Neural progenitor cell (in vitro differentiated cells): ENCODE measurements at regions not wholly inside any gene's neighbourhood (a gene's known extent, or its start where the extent isn't known, plus 50 kb on each side); places are given as distances from the start of the nearest gene placed in this dataset.

ENCODE experiments used
- DNase-seq: peaks from one replicate; pipeline ENCODE4 v3.0.0-alpha.2; 2016; ENCODE audit warnings: low spot score
- H2AFZ ChIP-seq: fragments of 200-600 bp; sonication (generic); replicated peaks from 2 replicates; pipeline ENCODE4 v1.6.1; 2016; ENCODE audit warnings: antibody characterized with exemption
- H3F3A ChIP-seq: fragments of 200-600 bp; sonication (generic); 2 replicates; pipeline ENCODE4 v1.6.1; 2016; ENCODE audit warnings: antibody characterized with exemption, low read depth
- H3K27ac ChIP-seq: fragments of 200-600 bp; sonication (generic); 2 replicates; pipeline ENCODE4 v1.5.1; 2016; ENCODE audit warnings: mild to moderate bottlenecking
- H3K27me3 ChIP-seq: fragments of 200-600 bp; sonication (generic); 2 replicates; pipeline ENCODE4 v1.6.1; 2016; ENCODE audit warnings: mild to moderate bottlenecking, moderate library complexity
- H3K36me3 ChIP-seq: fragments of 200-600 bp; sonication (generic); 2 replicates; pipeline ENCODE4 v1.5.1; 2016
- H3K4me1 ChIP-seq: fragments of 200-600 bp; sonication (generic); 2 replicates; pipeline ENCODE4 v1.6.1; 2016; ENCODE audit warnings: mixed run types
- H3K4me2 ChIP-seq: fragments of 200-600 bp; sonication (generic); 2 replicates; pipeline ENCODE4 v1.6.1; 2016
- H3K4me3 ChIP-seq: fragments of 200-600 bp; sonication (generic); 2 replicates; pipeline ENCODE4 v1.5.1; 2016
- H3K79me2 ChIP-seq: fragments of 200-600 bp; sonication (generic); 2 replicates; pipeline ENCODE4 v1.6.1; 2016; ENCODE audit warnings: low read depth
- H3K9ac ChIP-seq: fragments of 200-600 bp; sonication (generic); 2 replicates; pipeline ENCODE4 v1.6.1; 2016
- H3K9me3 ChIP-seq: fragments of 200-600 bp; sonication (generic); 2 replicates; pipeline ENCODE4 v1.5.1; 2016; ENCODE audit warnings: low read depth
- H4K20me1 ChIP-seq: fragments of 200-600 bp; sonication (generic); 2 replicates; pipeline ENCODE4 v1.6.1; 2016; ENCODE audit warnings: low read depth
- H3K27ac Mint-ChIP-seq: 3 replicates; pipeline ENCODE4 v1.8.0; 2021; ENCODE audit warnings: mixed read lengths
- H3K27me3 Mint-ChIP-seq: 2 replicates; pipeline ENCODE4 v1.8.0; 2022; ENCODE audit warnings: low read depth, mild to moderate bottlenecking, inconsistent platforms, moderate library complexity, mixed read lengths; ENCODE audit not compliant: insufficient read depth
- H3K36me3 Mint-ChIP-seq: 3 replicates; pipeline ENCODE4 v1.8.0; 2021; ENCODE audit warnings: mixed read lengths
- H3K4me1 Mint-ChIP-seq: 3 replicates; pipeline ENCODE4 v1.8.0; 2021; ENCODE audit warnings: mixed read lengths
- H3K4me3 Mint-ChIP-seq: 3 replicates; pipeline ENCODE4 v1.8.0; 2021; ENCODE audit warnings: mild to moderate bottlenecking, moderate library complexity, mixed read lengths
- H3K9me3 Mint-ChIP-seq: 3 replicates; pipeline ENCODE4 v1.8.0; 2020; ENCODE audit warnings: mixed read lengths
- EZH2 ChIP-seq: fragments of 200-600 bp; sonication (generic); IDR thresholded peaks from 2 replicates; pipeline ENCODE4 v1.6.1; 2017; ENCODE audit warnings: antibody characterized with exemption, mild to moderate bottlenecking, moderate library complexity
- EZH2phosphoT487 ChIP-seq: fragments of 200-600 bp; sonication (generic); IDR thresholded peaks from 2 replicates; pipeline ENCODE4 v1.6.1; 2017; ENCODE audit warnings: antibody characterized with exemption
- TF ChIP-seq, protein P1 (sequence below): fragments of 200-600 bp; sonication (generic); IDR thresholded peaks from 2 replicates; pipeline ENCODE4 v1.5.1; 2017; ENCODE audit warnings: antibody characterized with exemption, mild to moderate bottlenecking

DNA sequence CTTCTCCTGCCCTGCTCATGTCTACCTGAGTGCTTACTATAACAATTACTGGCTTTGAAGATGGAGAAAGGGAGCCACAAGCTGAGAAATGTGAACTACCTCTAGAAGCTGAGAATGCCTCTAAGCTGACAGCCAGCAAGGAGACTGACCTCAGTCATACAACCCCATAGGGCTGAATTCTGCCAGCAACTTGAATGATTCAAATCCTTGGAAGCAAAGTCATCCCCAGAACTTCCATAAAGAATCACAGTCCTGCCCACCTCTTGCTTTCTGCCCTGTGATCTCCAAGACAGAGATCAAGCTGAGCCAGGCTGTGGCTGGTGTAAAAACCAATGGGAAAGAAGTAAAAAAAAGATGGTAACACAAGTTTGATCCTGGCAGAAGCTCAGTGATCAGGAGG, 288.2 kb upstream of the SPHKAP start:
- H3K4me2 ChIP-seq = no peak overlapping the region
- Mint-ChIP-seq H3K27me3 (no peaks in the 10 kb centered on the region), H3K27ac (no peak overlapping the region)

DNA sequence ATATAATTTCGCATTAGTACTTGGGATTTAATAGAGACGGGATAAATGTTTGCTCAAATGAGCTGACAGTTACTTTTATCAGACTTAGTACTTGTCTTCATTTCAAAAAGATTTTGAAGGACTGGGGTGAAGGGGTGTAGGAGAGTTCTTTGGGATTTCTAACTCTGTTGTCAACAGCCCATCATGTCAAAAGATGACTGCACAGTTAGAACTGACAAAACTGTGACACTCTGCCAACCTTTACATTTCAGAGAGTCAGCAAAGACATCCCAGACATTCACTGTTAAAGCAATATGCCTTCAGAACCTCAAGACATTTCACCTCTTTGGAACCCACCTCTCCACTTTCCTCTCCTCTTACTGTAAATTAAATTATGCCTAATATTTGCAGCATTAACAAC, 285.4 kb upstream of the SPHKAP start:
- Mint-ChIP-seq H3K4me3 (no peak overlapping the region), H3K36me3 (no peaks in the 10 kb centered on the region), H3K27ac (no peak overlapping the region), H3K27me3 (no peaks in the 10 kb centered on the region), H3K4me1 (no peaks in the 10 kb centered on the region), H3K9me3 (no peaks in the 10 kb centered on the region)
- H3K27me3 ChIP-seq = no peaks in the 10 kb centered on the region
- no peaks in the 10 kb centered on the region for H3F3A ChIP-seq
- H2AFZ ChIP-seq = no peak overlapping the region
- no peaks in the 10 kb centered on the region for H4K20me1 ChIP-seq
- no peak overlapping the region for H3K27ac ChIP-seq
- H3K4me3 ChIP-seq = no peak overlapping the region
- H3K9ac ChIP-seq = no peak overlapping the region
- no peaks in the 10 kb centered on the region for H3K9me3 ChIP-seq
- no peak for DNase-seq
- no peaks in the 10 kb centered on the region for H3K4me1 ChIP-seq
- no peaks in the 10 kb centered on the region for H3K36me3 ChIP-seq
- TF ChIP-seq EZH2 = no peak
- TF ChIP-seq EZH2phosphoT487 = no peak
- TF ChIP-seq, protein P1, sequence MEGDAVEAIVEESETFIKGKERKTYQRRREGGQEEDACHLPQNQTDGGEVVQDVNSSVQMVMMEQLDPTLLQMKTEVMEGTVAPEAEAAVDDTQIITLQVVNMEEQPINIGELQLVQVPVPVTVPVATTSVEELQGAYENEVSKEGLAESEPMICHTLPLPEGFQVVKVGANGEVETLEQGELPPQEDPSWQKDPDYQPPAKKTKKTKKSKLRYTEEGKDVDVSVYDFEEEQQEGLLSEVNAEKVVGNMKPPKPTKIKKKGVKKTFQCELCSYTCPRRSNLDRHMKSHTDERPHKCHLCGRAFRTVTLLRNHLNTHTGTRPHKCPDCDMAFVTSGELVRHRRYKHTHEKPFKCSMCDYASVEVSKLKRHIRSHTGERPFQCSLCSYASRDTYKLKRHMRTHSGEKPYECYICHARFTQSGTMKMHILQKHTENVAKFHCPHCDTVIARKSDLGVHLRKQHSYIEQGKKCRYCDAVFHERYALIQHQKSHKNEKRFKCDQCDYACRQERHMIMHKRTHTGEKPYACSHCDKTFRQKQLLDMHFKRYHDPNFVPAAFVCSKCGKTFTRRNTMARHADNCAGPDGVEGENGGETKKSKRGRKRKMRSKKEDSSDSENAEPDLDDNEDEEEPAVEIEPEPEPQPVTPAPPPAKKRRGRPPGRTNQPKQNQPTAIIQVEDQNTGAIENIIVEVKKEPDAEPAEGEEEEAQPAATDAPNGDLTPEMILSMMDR = no peak
- H3K4me2 ChIP-seq = no peak overlapping the region
- no peaks in the 10 kb centered on the region for H3K79me2 ChIP-seq

More for the DNA sequence above, 288.2 kb upstream of the SPHKAP start:
- Histone ChIP-seq H3K27me3 (no peaks in the 10 kb centered on the region), H3K4me3 (no peak overlapping the region), H2AFZ (no peak overlapping the region), H3K9me3 (no peaks in the 10 kb centered on the region), H4K20me1 (no peaks in the 10 kb centered on the region), H3K27ac (no peak overlapping the region), H3K9ac (no peak overlapping the region), H3K79me2 (no peaks in the 10 kb centered on the region), H3K36me3 (no peaks in the 10 kb centered on the region), H3K4me1 (no peaks in the 10 kb centered on the region), H3F3A (no peaks in the 10 kb centered on the region)
- no peaks in the 10 kb centered on the region for H3K9me3 Mint-ChIP-seq
- no peak for DNase-seq
- TF ChIP-seq, protein P1 = no peak
- no peak for TF ChIP-seq EZH2phosphoT487
- no peak for TF ChIP-seq EZH2
- no peaks in the 10 kb centered on the region for H3K4me1 Mint-ChIP-seq
- no peaks in the 10 kb centered on the region for H3K36me3 Mint-ChIP-seq
- no peak overlapping the region for H3K4me3 Mint-ChIP-seq

DNA sequence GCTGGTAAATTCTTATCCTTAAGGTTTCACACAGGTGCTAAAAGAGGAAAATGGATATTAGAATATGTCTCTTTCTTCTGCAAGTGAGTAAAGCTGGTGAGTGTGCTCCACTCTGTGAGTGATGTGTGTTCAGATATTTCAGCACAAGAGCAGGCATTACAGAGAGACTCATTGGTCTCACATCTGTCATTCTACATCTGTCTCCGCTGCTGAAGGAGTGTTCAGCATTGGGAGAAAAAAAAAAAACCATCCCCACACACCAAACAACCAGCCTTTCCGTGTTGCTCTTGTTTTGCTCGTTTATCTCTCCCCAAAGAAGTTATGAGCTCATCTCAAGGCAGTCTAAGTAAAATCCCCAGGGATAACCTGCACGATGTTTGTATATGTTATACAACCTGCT, 283.9 kb upstream of the SPHKAP start:
- Histone ChIP-seq H3K9me3 (no peaks in the 10 kb centered on the region), H4K20me1 (no peaks in the 10 kb centered on the region), H3K4me3 (no peak overlapping the region), H3K27ac (no peak overlapping the region), H3K4me2 (no peak overlapping the region), H2AFZ (no peak overlapping the region), H3F3A (no peaks in the 10 kb centered on the region), H3K4me1 (no peaks in the 10 kb centered on the region), H3K9ac (no peak overlapping the region), H3K79me2 (no peaks in the 10 kb centered on the region), H3K27me3 (no peaks in the 10 kb centered on the region), H3K36me3 (no peaks in the 10 kb centered on the region)
- H3K36me3 Mint-ChIP-seq = no peaks in the 10 kb centered on the region
- no peaks in the 10 kb centered on the region for H3K9me3 Mint-ChIP-seq
- no peak overlapping the region for H3K27ac Mint-ChIP-seq
- H3K4me3 Mint-ChIP-seq = no peak overlapping the region
- no peak for DNase-seq
- no peaks in the 10 kb centered on the region for H3K27me3 Mint-ChIP-seq
- H3K4me1 Mint-ChIP-seq = no peaks in the 10 kb centered on the region
- TF ChIP-seq EZH2 (no peak), EZH2phosphoT487 (no peak)
- TF ChIP-seq, protein P1 = no peak
